Keratinocyte (primary cell): ENCODE measurements at regions not wholly inside any gene's neighbourhood (a gene's known extent, or its start where the extent isn't known, plus 50 kb on each side); places are given as distances from the start of the nearest gene placed in this dataset.

Experiments used
- DNase-seq: peaks from one replicate; pipeline ENCODE4 v3.0.0-alpha.2; 2011; ENCODE audit warnings: low read depth, missing footprints, low spot score
- FAIRE-seq: peaks from 2 replicates; lab custom pipeline; 2011; peaks lifted over from hg19 to GRCh38; lab: Jason Lieb, UNC
- H2AFZ ChIP-seq: 2 replicates; pipeline ENCODE4 v1.6.0; 2012; ENCODE audit warnings: low read length, control low read depth, inconsistent platforms; ENCODE audit not compliant: control insufficient read depth
- H3K27ac ChIP-seq: 2 replicates; pipeline ENCODE4 v1.5.1; 2011; ENCODE audit warnings: low read length; ENCODE audit not compliant: control insufficient read depth, insufficient read depth
- H3K27me3 ChIP-seq: 3 replicates; pipeline ENCODE4 v1.6.0; 2011; ENCODE audit warnings: low read length; ENCODE audit not compliant: control insufficient read depth, insufficient read depth; ENCODE audit errors: extremely low read depth
- H3K36me3 ChIP-seq, 2 experiments: 2 replicates in 1 of 2; 3 replicates in 1 of 2; pipeline ENCODE4 v1.5.1; 2011; ENCODE audit warnings: low read length in 2 of 2, mild to moderate bottlenecking in 1 of 2; ENCODE audit not compliant: control insufficient read depth in 2 of 2, insufficient read depth in 2 of 2; ENCODE audit errors: extremely low read depth in 1 of 2
- H3K4me1 ChIP-seq: 3 replicates; pipeline ENCODE4 v1.5.1; 2011; ENCODE audit warnings: low read length; ENCODE audit not compliant: control insufficient read depth, insufficient read depth; ENCODE audit errors: extremely low read depth
- H3K4me2 ChIP-seq: 3 replicates; pipeline ENCODE4 v1.6.0; 2011; ENCODE audit warnings: low read depth, low read length; ENCODE audit not compliant: control insufficient read depth, insufficient read depth; ENCODE audit errors: extremely low read depth
- H3K4me3 ChIP-seq, 3 experiments: fragments of 200-600 bp in 1 of 3; sonication (generic) in 1 of 3; 2 replicates in 2 of 3; 3 replicates in 1 of 3; pipeline ENCODE4 v1.5.1; 2011 to 2016; ENCODE audit warnings: low read length in 3 of 3, mild to moderate bottlenecking in 3 of 3, control low read depth in 2 of 3, inconsistent platforms in 1 of 3, low read depth in 1 of 3, mixed read lengths in 1 of 3, mixed run types in 1 of 3, moderate library complexity in 1 of 3; ENCODE audit not compliant: control insufficient read depth in 2 of 3, insufficient read depth in 2 of 3; ENCODE audit errors: extremely low read depth in 1 of 3
- H3K79me2 ChIP-seq: 2 replicates; pipeline ENCODE4 v1.6.0; 2012; ENCODE audit warnings: low read length; ENCODE audit not compliant: control insufficient read depth, insufficient read depth
- H3K9ac ChIP-seq: 3 replicates; pipeline ENCODE4 v1.6.0; 2011; ENCODE audit warnings: low read length; ENCODE audit not compliant: control insufficient read depth, insufficient read depth; ENCODE audit errors: extremely low read depth
- H3K9me1 ChIP-seq: 3 replicates; pipeline ENCODE4 v1.6.0; 2011; ENCODE audit warnings: low read length; ENCODE audit not compliant: control insufficient read depth, insufficient read depth; ENCODE audit errors: extremely low read depth
- H3K9me3 ChIP-seq: 2 replicates; pipeline ENCODE4 v1.5.1; 2012; ENCODE audit warnings: low read depth, low read length; ENCODE audit not compliant: control insufficient read depth
- H4K20me1 ChIP-seq: 3 replicates; pipeline ENCODE4 v1.6.0; 2011; ENCODE audit warnings: low read length; ENCODE audit not compliant: control insufficient read depth, insufficient read depth; ENCODE audit errors: extremely low read depth
- EZH2 ChIP-seq: IDR thresholded peaks from one replicate; pipeline ENCODE4 v1.6.1; 2012; ENCODE audit warnings: inconsistent platforms, mild to moderate bottlenecking, low read length, moderate library complexity
- dilution Hi-C: fragments of 300-500 bp; cut with MboI; formaldehyde crosslinking; loops from one replicate; pipeline ENCODE4 v1.7.0; 2020; ENCODE audit warnings: low sequenced_read_pairs; ENCODE audit not compliant: extremely low pct_ligation_motif_present
- TF ChIP-seq, protein P1 (sequence below), 3 experiments: IDR thresholded peaks in 1 of 3; conservative IDR thresholded peaks in 1 of 3; optimal IDR thresholded peaks in 1 of 3; 2 replicates in 2 of 3; 3 replicates in 1 of 3; pipeline versions ENCODE3 to v1.5.1; 2011; ENCODE audit warnings: low read length in 3 of 3, mild to moderate bottlenecking in 3 of 3, moderate library complexity in 2 of 3, control low read depth in 1 of 3, inconsistent platforms in 1 of 3; ENCODE audit not compliant: insufficient read depth in 2 of 3; ENCODE audit errors: extremely low read depth in 1 of 3

DNA sequence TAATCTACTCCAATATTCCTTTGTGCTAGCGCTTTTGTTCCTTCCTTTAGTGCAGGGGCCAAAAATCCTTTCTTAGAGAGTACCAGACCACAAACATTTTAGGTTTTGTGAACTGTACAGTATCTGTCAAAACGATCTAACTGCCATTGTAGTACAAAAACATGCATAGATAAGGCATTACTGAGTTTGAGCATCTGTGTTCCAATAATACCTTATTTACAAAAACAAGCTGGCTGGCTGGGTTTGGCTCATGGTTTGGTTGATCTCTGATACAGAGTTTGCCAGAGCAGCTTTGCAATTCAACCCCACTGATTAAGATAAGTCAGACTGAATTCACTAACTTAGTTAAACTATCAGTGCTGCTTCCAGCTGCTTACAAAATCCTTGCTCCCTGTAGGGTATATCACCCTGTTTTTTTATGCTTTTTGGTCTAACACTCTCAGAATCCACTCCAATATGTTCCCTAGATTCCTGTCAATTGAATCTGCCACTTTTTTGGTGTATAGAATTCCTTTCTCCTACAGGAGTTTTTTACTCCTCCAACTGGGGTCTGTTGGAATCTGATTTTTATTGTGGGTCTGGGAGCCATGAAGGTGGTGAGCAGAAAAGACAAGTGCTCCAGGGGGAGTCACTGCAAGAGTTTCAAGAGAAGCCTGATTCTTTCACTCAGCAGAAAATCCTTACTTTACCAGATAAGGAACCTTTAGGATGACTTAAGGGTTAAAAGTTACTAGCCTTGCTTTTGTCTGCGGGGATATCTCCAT lies 1399.4 kb downstream of the EFNB2 start:
- DNase-seq (no peak), FAIRE-seq (no peak)
- H3K79me2 ChIP-seq: no peaks in the 10 kb centered on the region
- no peaks in the 10 kb centered on the region for H3K27me3 ChIP-seq
- no peak for TF ChIP-seq EZH2
- TF ChIP-seq, protein P1, sequence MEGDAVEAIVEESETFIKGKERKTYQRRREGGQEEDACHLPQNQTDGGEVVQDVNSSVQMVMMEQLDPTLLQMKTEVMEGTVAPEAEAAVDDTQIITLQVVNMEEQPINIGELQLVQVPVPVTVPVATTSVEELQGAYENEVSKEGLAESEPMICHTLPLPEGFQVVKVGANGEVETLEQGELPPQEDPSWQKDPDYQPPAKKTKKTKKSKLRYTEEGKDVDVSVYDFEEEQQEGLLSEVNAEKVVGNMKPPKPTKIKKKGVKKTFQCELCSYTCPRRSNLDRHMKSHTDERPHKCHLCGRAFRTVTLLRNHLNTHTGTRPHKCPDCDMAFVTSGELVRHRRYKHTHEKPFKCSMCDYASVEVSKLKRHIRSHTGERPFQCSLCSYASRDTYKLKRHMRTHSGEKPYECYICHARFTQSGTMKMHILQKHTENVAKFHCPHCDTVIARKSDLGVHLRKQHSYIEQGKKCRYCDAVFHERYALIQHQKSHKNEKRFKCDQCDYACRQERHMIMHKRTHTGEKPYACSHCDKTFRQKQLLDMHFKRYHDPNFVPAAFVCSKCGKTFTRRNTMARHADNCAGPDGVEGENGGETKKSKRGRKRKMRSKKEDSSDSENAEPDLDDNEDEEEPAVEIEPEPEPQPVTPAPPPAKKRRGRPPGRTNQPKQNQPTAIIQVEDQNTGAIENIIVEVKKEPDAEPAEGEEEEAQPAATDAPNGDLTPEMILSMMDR (optimal IDR thresholded peaks at IDR 0.05 in 1 of 3, IDR thresholded peaks at IDR 0.05 in 1 of 3, conservative IDR thresholded peaks at IDR 0.05 in 1 of 3; ENCODE audit: extremely low read depth in 1 of 3, insufficient read depth in 2 of 3, low read length in 3 of 3): no peak
- H2AFZ ChIP-seq: no peak overlapping the region
- no peaks in the 10 kb centered on the region for H3K9me3 ChIP-seq
- H3K27ac ChIP-seq: no peak overlapping the region
- no peak overlapping the region for H3K4me2 ChIP-seq
- H4K20me1 ChIP-seq: no peaks in the 10 kb centered on the region
- H3K9ac ChIP-seq: no peak overlapping the region
- H3K36me3 ChIP-seq: no peaks in the 10 kb centered on the region
- no peaks in the 10 kb centered on the region for H3K9me1 ChIP-seq
- H3K4me3 ChIP-seq: no peak overlapping the region
- dilution Hi-C loops: no loop called here
- no peaks in the 10 kb centered on the region for H3K4me1 ChIP-seq

DNA sequence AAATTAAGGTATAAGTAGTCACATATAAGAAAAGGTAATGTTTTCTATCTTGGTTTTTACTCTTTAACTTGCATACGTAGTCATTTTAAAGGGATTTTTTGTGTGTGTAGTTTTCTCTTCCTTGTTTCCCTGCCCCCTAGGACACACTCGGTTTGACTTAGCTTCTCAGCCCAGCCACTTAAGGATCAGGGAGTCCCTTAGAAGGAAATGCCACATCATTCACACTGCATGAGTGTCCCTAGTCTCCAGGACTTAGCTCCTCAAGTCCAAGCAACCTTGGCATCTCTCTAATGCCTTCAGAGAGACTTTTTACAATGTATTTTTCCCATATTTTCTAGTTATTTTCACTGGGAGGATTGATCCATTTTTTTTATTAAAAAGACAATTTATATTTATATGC lies 1407.7 kb downstream of the EFNB2 start:
- DNase-seq (no peak), FAIRE-seq (no peak)
- TF ChIP-seq, protein P1 (optimal IDR thresholded peaks at IDR 0.05 in 1 of 3, IDR thresholded peaks at IDR 0.05 in 1 of 3, conservative IDR thresholded peaks at IDR 0.05 in 1 of 3; ENCODE audit: extremely low read depth in 1 of 3, insufficient read depth in 2 of 3, low read length in 3 of 3): no peak
- TF ChIP-seq EZH2: no peak
- dilution Hi-C loops: no loop called here
- no peaks in the 10 kb centered on the region for H3K27me3 ChIP-seq
- H3K79me2 ChIP-seq: no peaks in the 10 kb centered on the region
- H2AFZ ChIP-seq: no peak overlapping the region
- no peaks in the 10 kb centered on the region for H3K36me3 ChIP-seq
- H3K4me3 ChIP-seq: no peak overlapping the region
- H3K9me1 ChIP-seq: no peaks in the 10 kb centered on the region
- no peak overlapping the region for H3K4me2 ChIP-seq
- no peaks in the 10 kb centered on the region for H3K4me1 ChIP-seq
- H3K9me3 ChIP-seq: no peaks in the 10 kb centered on the region
- no peak overlapping the region for H3K9ac ChIP-seq
- H3K27ac ChIP-seq: no peak overlapping the region
- no peaks in the 10 kb centered on the region for H4K20me1 ChIP-seq
